Endothelial cell of umbilical vein (primary cell): ENCODE measurements at regions not wholly inside any gene's neighbourhood (a gene's known extent, or its start where the extent isn't known, plus 50 kb on each side); places are given as distances from the start of the nearest gene placed in this dataset.
"Not testable (repeated sequence)": the region's sequence is repeated elsewhere in the genome, so short reads cannot be mapped to it uniquely, and the experiment has no call there.

ENCODE experiments used
- EZH2 ChIP-seq: IDR thresholded peaks from 2 replicates; pipeline ENCODE4 v1.6.1; 2012; ENCODE audit warnings: borderline replicate concordance, low read depth, mild to moderate bottlenecking, moderate library complexity, low read length, inconsistent platforms; ENCODE audit not compliant: severe bottlenecking
- JUN ChIP-seq: IDR thresholded peaks from 2 replicates; pipeline ENCODE4 v1.6.1; 2011; ENCODE audit warnings: borderline replicate concordance, low read depth; ENCODE audit not compliant: insufficient read length, insufficient read depth
- POLR2A ChIP-seq: IDR thresholded peaks from 2 replicates; pipeline ENCODE4 v1.6.1; 2012; ENCODE audit warnings: low read depth, mild to moderate bottlenecking, control low read depth, low read length
- POLR2AphosphoS5 ChIP-seq: IDR thresholded peaks from 2 replicates; pipeline ENCODE4 v1.6.1; 2012; ENCODE audit warnings: low read depth, mild to moderate bottlenecking, control low read depth, low read length, moderate library complexity; ENCODE audit not compliant: insufficient read depth
- TF ChIP-seq, protein P1 (sequence below), 2 donors: IDR thresholded peaks; 1 replicate in 1 of 2; 2 replicates in 1 of 2; pipeline ENCODE4 v1.5.1; 2011; ENCODE audit warnings: low read length in 2 of 2, mild to moderate bottlenecking in 2 of 2, moderate library complexity in 2 of 2, control low read depth in 1 of 2, inconsistent platforms in 1 of 2, low read depth in 1 of 2; ENCODE audit not compliant: insufficient read depth in 1 of 2; ENCODE audit errors: extremely low read depth in 1 of 2
- TF ChIP-seq, protein P2 (sequence below): IDR thresholded peaks from 2 replicates; pipeline ENCODE4 v1.6.1; 2011; ENCODE audit not compliant: insufficient read depth, insufficient read length

DNA sequence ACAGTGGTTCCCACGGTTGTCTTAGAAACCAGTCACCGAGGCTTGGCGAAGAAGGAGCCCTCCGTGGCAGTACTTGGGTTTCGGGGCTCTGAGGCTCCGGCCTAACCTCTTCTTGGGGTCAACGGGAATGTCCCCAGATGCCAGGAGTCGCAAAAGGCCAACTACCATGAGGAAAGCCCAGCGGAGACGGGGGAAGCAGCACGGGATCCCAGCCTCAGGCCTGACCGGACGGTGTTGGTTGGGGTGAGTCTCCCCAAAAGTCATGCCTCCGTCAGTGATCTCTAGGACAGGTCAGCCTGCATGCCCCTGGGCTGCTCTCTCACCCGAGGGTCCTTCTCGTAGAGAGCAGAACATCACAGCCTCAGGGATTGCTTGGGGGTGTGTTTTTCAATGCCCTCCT, 138.2 kb upstream of the ANKRD20A1 start:
- TF ChIP-seq, protein P1, sequence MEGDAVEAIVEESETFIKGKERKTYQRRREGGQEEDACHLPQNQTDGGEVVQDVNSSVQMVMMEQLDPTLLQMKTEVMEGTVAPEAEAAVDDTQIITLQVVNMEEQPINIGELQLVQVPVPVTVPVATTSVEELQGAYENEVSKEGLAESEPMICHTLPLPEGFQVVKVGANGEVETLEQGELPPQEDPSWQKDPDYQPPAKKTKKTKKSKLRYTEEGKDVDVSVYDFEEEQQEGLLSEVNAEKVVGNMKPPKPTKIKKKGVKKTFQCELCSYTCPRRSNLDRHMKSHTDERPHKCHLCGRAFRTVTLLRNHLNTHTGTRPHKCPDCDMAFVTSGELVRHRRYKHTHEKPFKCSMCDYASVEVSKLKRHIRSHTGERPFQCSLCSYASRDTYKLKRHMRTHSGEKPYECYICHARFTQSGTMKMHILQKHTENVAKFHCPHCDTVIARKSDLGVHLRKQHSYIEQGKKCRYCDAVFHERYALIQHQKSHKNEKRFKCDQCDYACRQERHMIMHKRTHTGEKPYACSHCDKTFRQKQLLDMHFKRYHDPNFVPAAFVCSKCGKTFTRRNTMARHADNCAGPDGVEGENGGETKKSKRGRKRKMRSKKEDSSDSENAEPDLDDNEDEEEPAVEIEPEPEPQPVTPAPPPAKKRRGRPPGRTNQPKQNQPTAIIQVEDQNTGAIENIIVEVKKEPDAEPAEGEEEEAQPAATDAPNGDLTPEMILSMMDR (IDR thresholded peaks at IDR 0.05; ENCODE audit: extremely low read depth in 1 of 2, insufficient read depth in 1 of 2, low read depth in 1 of 2, low read length in 2 of 2): not testable (repeated sequence)
- not testable (repeated sequence) for TF ChIP-seq EZH2, POLR2AphosphoS5, JUN, POLR2A
- TF ChIP-seq, protein P2, sequence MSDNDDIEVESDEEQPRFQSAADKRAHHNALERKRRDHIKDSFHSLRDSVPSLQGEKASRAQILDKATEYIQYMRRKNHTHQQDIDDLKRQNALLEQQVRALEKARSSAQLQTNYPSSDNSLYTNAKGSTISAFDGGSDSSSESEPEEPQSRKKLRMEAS: not testable (repeated sequence)
